DOHH2 (cell line): ENCODE measurements at regions not wholly inside any gene's neighbourhood (a gene's known extent, or its start where the extent isn't known, plus 50 kb on each side); places are given as distances from the start of the nearest gene placed in this dataset.

Experiments used
- H3F3A ChIP-seq: fragments of 200-600 bp; sonication (generic), shearing (Covaris generic); 2 replicates; pipeline ENCODE4 v1.6.0; 2016; ENCODE audit warnings: antibody characterized with exemption, mild to moderate bottlenecking; ENCODE audit not compliant: control insufficient read depth, insufficient read depth
- H3K27ac ChIP-seq: fragments of 200-600 bp; sonication (generic); 2 replicates; pipeline ENCODE4 v1.5.1; 2014; ENCODE audit warnings: low read depth, mild to moderate bottlenecking, low read length, moderate library complexity
- H3K27me3 ChIP-seq: fragments of 200-600 bp; sonication (generic); 2 replicates; pipeline ENCODE4 v1.6.1; 2014; ENCODE audit warnings: mild to moderate bottlenecking, low read length, mixed read lengths; ENCODE audit not compliant: control insufficient read depth
- H3K36me3 ChIP-seq: fragments of 200-600 bp; sonication (generic); 2 replicates; pipeline ENCODE4 v1.6.1; 2014; ENCODE audit warnings: mild to moderate bottlenecking, low read length, moderate library complexity, mixed read lengths; ENCODE audit not compliant: control insufficient read depth
- H3K4me1 ChIP-seq: fragments of 200-600 bp; sonication (generic); 2 replicates; pipeline ENCODE4 v1.6.1; 2014; ENCODE audit warnings: mild to moderate bottlenecking, low read length, mixed read lengths; ENCODE audit not compliant: control insufficient read depth
- H3K4me2 ChIP-seq: fragments of 200-600 bp; sonication (generic); 2 replicates; pipeline ENCODE4 v1.6.0; 2014; ENCODE audit warnings: mild to moderate bottlenecking, low read length, moderate library complexity
- H3K4me3 ChIP-seq: fragments of 200-600 bp; sonication (generic); 2 replicates; pipeline ENCODE4 v1.5.1; 2014; ENCODE audit warnings: mild to moderate bottlenecking, low read length, mixed read lengths
- H3K79me2 ChIP-seq: fragments of 200-600 bp; sonication (generic); 2 replicates; pipeline ENCODE4 v1.6.1; 2014; ENCODE audit warnings: mild to moderate bottlenecking, low read length, mixed read lengths; ENCODE audit not compliant: control insufficient read depth
- H3K9me2 ChIP-seq: fragments of 200-600 bp; sonication (generic); replicated peaks from 2 replicates; pipeline ENCODE4 v1.6.1; 2014; ENCODE audit warnings: mild to moderate bottlenecking, low read length, mixed read lengths; ENCODE audit not compliant: control insufficient read depth
- H3K9me3 ChIP-seq: fragments of 200-600 bp; sonication (generic); 2 replicates; pipeline ENCODE4 v1.6.1; 2014; ENCODE audit warnings: antibody characterized with exemption, low read length, mixed read lengths; ENCODE audit not compliant: control insufficient read depth, insufficient read depth
- H4K20me1 ChIP-seq: fragments of 200-600 bp; sonication (generic); 2 replicates; pipeline ENCODE4 v1.6.0; 2014; ENCODE audit warnings: low read depth, mild to moderate bottlenecking, antibody characterized with exemption, low read length, moderate library complexity; ENCODE audit not compliant: control insufficient read depth, insufficient read depth
- CTCF ChIP-seq: fragments of 200-600 bp; sonication (generic); IDR thresholded peaks from one replicate; pipeline ENCODE4 v1.5.1; 2014; ENCODE audit warnings: antibody characterized with exemption, mild to moderate bottlenecking, low read depth, low read length; ENCODE audit not compliant: poor library complexity, severe bottlenecking
- EZH2phosphoT487 ChIP-seq: fragments of 200-600 bp; sonication (generic); IDR thresholded peaks from 2 replicates; pipeline ENCODE4 v1.6.1; 2017; ENCODE audit warnings: borderline replicate concordance, mild to moderate bottlenecking, antibody characterized with exemption, low read length, moderate library complexity, mixed read lengths

- no peaks in the 10 kb centered on the region for H3K27me3 ChIP-seq
- no peaks in the 10 kb centered on the region for H3K9me2 ChIP-seq
- H4K20me1 ChIP-seq: no peaks in the 10 kb centered on the region
- no peaks in the 10 kb centered on the region for H3K79me2 ChIP-seq
- no peaks in the 10 kb centered on the region for H3K9me3 ChIP-seq
- no peaks in the 10 kb centered on the region for H3K36me3 ChIP-seq
- no peaks in the 10 kb centered on the region for H3F3A ChIP-seq
- no peak overlapping the region for H3K4me3 ChIP-seq
- H3K27ac ChIP-seq: no peak overlapping the region
- no peak for TF ChIP-seq CTCF
- no peak for TF ChIP-seq EZH2phosphoT487
- H3K4me1 ChIP-seq: peaks cover 5% of the 10 kb centered on the region
- no peak overlapping the region for H3K4me2 ChIP-seq
Measured at GRCh38 chr1:68958958-68959357, 462.1 kb upstream of the DEPDC1 start.

- Histone ChIP-seq H3K27me3 (no peaks in the 10 kb centered on the region), H3K36me3 (no peaks in the 10 kb centered on the region), H3K9me3 (no peaks in the 10 kb centered on the region), H3K27ac (no peak overlapping the region), H3K4me2 (no peak overlapping the region), H3F3A (no peaks in the 10 kb centered on the region), H3K4me1 (peaks cover 6% of the 10 kb centered on the region), H3K9me2 (no peaks in the 10 kb centered on the region), H3K4me3 (no peak overlapping the region), H3K79me2 (no peaks in the 10 kb centered on the region), H4K20me1 (no peaks in the 10 kb centered on the region)
- no peak for TF ChIP-seq CTCF
- no peak for TF ChIP-seq EZH2phosphoT487
Measured at GRCh38 chr1:68959461-68960030, 462.7 kb upstream of the DEPDC1 start.

- Histone ChIP-seq H3F3A (no peaks in the 10 kb centered on the region), H3K36me3 (no peaks in the 10 kb centered on the region), H3K4me3 (no peak overlapping the region), H3K4me1 (peaks cover 11% of the 10 kb centered on the region), H3K79me2 (no peaks in the 10 kb centered on the region), H4K20me1 (no peaks in the 10 kb centered on the region), H3K27me3 (no peaks in the 10 kb centered on the region), H3K4me2 (no peak overlapping the region), H3K9me2 (no peaks in the 10 kb centered on the region), H3K27ac (no peak overlapping the region), H3K9me3 (no peaks in the 10 kb centered on the region)
- TF ChIP-seq EZH2phosphoT487: no peak
- no peak for TF ChIP-seq CTCF
Measured at GRCh38 chr1:68961143-68961542, 464.3 kb upstream of the DEPDC1 start.
